Stimulated activated CD4-positive, alpha-beta T cell treated with anti-CD3 and anti-CD28 coated beads, Interleukin-15, amount 100 ng/mL, for 1 hour (primary cell): ENCODE measurements at regions not wholly inside any gene's neighbourhood (a gene's known extent, or its start where the extent isn't known, plus 50 kb on each side); places are given as distances from the start of the nearest gene placed in this dataset.

Experiments used
- DNase-seq, 2 donors: peaks; one replicate each; pipeline ENCODE4 v3.0.0-alpha.2; 2020; ENCODE audit warnings: low read depth in 1 of 2, low spot score in 1 of 2

DNA sequence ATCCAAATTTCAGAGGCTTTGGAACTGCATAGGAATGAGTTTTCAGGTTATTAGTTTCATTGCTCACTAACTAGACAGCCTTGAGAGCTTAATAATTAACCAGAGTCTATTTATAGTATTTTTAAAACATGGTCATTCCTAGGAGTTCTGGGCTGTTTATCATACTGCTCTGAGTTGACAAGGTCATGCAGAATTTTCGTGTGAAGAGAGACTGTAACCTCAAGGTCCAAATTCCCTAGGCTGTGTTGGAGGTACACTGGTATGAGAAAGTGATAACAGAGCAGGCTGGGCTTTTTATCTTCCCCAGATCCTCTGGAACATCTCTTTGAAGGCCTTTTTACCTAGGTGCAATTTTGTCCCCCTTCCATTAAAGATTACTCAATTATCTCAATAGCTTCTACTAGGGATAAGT is 736.3 kb downstream of the LTN1 start:
- no peak for DNase-seq

DNA sequence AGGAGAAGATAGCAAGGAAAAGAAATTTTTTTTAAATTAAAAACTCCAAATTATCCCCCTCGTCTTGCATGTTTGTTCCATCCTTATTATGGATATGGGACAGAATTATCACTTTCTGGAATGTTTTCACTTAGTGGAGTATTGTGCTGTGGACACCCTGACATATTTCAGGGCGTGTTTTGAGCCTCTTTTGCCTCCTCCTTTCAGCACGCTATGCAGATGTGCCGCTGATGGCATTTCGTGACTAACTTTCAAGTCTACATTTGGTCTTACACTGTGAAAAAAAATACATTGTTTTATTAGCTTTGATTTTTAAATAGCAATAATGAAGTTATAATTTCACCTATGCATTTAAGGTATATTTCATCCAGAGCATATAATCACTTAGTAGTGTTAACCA is 738.7 kb downstream of the LTN1 start:
- no peak for DNase-seq

- DNase-seq, result no peak
Measured at GRCh38 chr21:28253338-28253737, 739.3 kb downstream of the LTN1 start.

DNA sequence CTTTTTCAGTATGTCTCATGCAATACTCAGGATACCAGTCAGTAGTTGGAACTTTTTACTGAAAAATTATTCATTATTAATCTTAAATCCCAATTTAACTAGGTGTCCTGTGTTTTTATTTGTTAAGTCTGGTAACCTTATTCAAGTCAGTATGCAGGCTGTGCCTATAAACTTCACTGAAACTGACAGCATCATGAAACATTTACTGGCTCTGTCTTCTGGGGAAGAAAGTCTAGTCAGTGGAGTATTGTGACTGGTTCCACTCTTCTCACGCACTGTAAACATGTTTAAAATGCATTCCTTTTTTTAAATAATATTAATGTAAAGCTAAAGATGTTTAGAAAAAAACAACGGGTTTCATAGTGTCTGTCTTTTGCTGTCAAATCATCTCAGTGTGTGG is 739.7 kb downstream of the LTN1 start:
- DNase-seq, result no peak

GRCh38 chr21:28250946-28251345 is 741.7 kb downstream of the LTN1 start:
- DNase-seq, result no peak

GRCh38 chr21:28247454-28248020 is 745.1 kb downstream of the LTN1 start:
- DNase-seq, result no peak

DNA sequence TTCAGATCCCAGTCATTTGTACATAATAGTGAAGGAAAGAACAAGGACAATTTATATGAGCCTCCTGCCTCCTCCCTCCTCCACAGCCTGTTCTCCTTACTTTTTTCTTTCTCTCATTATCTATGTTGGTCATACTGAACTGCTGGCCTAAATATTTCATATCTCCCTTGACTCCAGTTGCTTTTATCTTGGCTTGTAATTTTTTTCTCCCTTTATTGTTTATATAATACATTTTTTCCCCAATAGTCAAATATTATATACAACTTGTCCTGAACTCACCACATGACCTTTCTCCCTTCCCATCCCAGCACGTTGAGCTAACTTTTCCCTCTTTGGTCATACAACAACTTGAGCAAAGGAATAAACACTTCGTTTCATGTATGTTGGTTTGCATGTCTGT is 752.1 kb downstream of the LTN1 start:
- no peak for DNase-seq

- no peak for DNase-seq
Measured at GRCh38 chr21:28239340-28239739, 753.3 kb downstream of the LTN1 start.

DNA sequence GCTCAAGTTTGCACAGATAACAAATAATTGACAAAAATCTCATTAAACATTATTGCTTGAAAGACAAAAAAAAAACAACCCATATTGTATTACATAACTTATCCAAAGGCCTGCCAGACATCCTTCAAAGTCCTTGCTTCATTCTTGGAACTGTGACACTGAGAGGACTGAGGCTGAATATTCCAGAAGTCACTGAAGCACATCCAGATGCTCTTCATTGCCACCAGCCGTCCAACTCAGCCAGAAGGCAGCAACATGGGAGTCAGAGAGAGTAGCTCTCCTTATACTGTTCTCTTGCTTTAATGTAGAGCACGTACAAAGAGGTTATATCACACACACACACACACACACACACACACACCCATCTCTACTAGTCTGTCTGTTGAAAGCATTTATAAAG is 755.0 kb downstream of the LTN1 start:
- no peak for DNase-seq

DNA sequence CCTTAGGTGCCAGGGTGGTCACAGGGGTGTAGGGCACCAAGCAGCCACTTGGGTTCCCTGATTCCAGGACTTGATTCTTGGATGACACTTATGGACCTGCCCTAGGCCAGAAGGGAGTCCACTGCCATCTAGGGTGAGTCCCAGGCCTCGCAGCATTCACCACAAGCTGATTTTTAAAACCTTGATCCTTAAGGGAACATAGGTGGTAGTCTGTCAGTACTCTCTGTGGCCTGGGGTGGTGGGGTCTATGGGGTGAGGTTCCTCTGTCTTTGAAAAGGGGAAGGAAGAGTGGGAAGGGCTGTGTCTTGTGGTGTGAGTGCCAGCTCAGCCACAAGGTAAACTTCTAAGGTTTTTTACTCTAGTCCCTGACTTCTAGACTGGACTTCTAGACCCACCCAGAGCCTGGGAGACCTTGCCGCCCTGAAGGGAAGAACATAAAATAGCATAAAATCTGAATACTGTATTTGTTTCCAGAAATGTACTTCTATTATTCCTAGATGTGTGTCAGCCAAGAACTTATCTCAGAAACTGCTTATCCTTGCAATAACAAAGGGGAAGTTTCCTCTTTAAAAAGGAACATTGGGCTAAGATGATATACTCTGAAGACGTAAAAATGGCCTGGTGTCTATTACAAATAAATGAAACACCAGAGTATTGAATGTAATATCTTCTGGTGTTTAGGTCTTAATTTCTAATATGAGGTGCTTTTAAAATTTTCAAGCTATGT is 757.3 kb downstream of the LTN1 start:
- DNase-seq, result no peak

- DNase-seq, result no peak
Measured at GRCh38 chr21:28234326-28234725, 758.4 kb downstream of the LTN1 start.

GRCh38 chr21:28233536-28234220 is 759.0 kb downstream of the LTN1 start:
- no peak for DNase-seq

DNA sequence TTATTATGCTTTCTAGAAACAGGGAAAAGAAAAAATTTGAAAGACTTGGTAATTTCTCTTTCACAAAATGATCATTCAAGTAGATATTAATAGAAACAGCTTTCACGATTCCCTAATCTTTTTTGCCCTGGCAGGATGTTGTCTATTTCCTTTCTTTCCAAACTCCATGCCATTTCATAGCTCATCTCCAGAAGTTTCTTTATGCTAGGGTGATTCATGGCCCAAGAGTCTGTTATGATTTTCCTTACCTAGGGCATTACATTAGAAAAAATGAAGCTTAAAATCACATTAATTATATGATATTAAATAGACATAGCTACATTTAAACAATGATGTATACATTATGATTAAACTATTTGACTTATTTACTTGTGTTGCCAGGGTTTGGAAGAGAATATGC is 762.1 kb downstream of the LTN1 start:
- no peak for DNase-seq

- no peak for DNase-seq
Measured at GRCh38 chr21:28229814-28230213, 762.9 kb downstream of the LTN1 start.

GRCh38 chr21:28228636-28228995 is 764.1 kb downstream of the LTN1 start:
- no peak for DNase-seq

GRCh38 chr21:28227881-28228635 is 764.6 kb downstream of the LTN1 start:
- DNase-seq, result no peak

- no peak for DNase-seq
Measured at GRCh38 chr21:28226563-28226962, 766.1 kb downstream of the LTN1 start.

DNA sequence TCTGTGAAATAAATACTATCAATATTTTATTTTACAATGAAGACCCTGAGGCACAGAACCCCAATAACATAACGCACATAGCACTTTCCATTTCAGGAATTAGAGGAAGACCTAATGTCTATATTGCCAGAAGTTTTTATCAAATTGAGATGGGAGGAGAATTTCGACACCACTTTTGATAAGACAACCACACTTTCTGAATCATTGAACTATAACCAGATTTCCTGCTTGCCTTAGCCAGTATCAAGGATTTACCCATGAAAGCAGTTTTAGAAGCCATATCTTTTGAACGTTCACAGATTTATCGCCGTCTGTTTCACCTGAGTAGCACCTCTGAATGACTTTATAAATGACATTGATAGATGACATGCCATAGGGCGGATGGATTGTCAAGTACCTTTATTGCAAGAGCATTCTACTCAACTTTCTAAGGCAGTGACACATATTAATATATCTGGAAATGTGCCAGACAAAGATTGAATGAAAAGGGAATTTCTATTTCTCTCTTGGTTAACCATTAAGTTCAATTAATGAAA is 768.4 kb downstream of the LTN1 start:
- no peak for DNase-seq

DNA sequence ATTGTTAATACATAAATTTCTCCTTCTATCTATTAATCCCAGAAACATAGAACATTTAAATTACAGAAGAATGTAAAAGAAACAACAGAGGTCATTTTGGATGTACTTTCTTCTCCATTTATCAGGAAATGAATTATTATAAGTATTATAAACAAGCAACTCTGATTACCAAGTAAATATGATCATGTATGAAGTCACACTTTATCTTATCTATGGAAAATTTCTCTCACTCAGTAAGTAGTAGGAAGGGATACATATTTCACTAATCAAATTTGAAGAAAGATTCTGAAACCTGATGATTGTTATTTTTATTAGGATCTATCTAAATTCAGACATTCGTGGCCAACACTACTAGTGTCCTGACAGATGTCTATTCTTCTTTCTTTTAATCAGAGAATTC is 770.7 kb downstream of the LTN1 start:
- DNase-seq, result no peak

- DNase-seq, result no peak
Measured at GRCh38 chr21:28220680-28221079, 772.0 kb downstream of the LTN1 start.

- DNase-seq, result no peak
Measured at GRCh38 chr21:28216976-28217523, 775.6 kb downstream of the LTN1 start.
